Mucosa of stomach (tissue), 1 donor: ENCODE measurements at regions not wholly inside any gene's neighbourhood (a gene's known extent, or its start where the extent isn't known, plus 50 kb on each side); places are given as distances from the start of the nearest gene placed in this dataset.
"Not testable (repeated sequence)": the region's sequence is repeated elsewhere in the genome, so short reads cannot be mapped to it uniquely, and the experiment has no call there.

Experiments
- H3K27me3 ChIP-seq: one replicate; pipeline ENCODE4 v1.7.0; 2013; ENCODE audit warnings: mild to moderate bottlenecking, low read length; ENCODE audit not compliant: control insufficient read depth, insufficient read depth
- H3K36me3 ChIP-seq: one replicate; pipeline ENCODE4 v1.7.0; 2013; ENCODE audit warnings: low read length; ENCODE audit not compliant: control insufficient read depth, insufficient read depth
- H3K4me1 ChIP-seq: one replicate; pipeline ENCODE4 v1.7.0; 2013; ENCODE audit warnings: mild to moderate bottlenecking, low read length; ENCODE audit not compliant: control insufficient read depth, insufficient read depth
- H3K4me3 ChIP-seq: one replicate; pipeline ENCODE4 v1.7.0; 2013; ENCODE audit warnings: low read length
- H3K9ac ChIP-seq: one replicate; pipeline ENCODE4 v1.7.0; 2013; ENCODE audit warnings: mild to moderate bottlenecking, low read length, moderate library complexity
- H3K9me3 ChIP-seq: one replicate; pipeline ENCODE4 v1.7.0; 2013; ENCODE audit warnings: mild to moderate bottlenecking, low read length, moderate library complexity; ENCODE audit not compliant: control insufficient read depth
- donor health status: Pancreatic carcinoma.

DNA sequence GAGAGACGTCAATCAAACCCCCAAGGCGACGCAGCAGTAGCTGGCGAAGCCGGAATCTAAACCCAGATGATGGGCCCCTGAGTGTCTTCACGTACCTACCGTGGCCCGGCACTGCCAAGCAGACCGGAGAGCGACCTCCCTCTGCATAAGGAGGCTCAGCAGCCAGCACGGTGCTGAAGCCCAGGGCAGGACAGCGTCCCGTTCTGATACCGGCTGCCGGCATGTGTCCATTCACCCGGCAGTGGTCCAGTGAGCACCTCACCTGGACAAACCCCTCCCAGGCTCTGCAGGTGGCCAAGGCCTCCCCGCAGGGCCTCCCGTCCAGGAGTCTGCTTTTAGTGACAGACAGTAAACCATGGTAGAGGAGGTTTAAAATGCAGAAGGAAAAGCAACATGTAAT is 142.0 kb downstream of the BRD1 start:
- no peak overlapping the region for H3K9ac ChIP-seq
- no peaks in the 10 kb centered on the region for H3K36me3 ChIP-seq
- no peak overlapping the region for H3K4me3 ChIP-seq
- no peaks in the 10 kb centered on the region for H3K27me3 ChIP-seq
- no peaks in the 10 kb centered on the region for H3K9me3 ChIP-seq
- H3K4me1 ChIP-seq, result no peaks in the 10 kb centered on the region

DNA sequence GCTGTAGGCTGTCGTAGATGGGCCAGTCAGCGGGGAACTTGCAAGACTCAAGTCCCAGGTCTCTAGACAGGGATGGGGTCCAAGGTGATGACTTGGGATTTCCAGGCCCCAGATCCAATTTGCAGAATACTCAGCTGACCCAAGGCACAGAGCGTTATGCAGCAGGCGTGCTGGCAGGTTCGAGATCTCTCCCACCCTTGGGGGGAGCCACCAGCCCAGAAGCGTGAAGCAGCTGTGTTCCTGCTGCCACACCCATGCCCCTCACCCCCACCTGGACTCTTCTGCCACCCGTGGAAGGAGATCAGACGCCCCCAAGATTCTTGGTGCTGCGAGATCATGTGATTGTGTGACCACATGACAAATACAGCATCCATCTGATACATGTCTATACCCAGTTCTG is 142.6 kb downstream of the BRD1 start:
- Histone ChIP-seq H3K4me1 (no peaks in the 10 kb centered on the region), H3K9me3 (no peaks in the 10 kb centered on the region), H3K27me3 (no peaks in the 10 kb centered on the region), H3K4me3 (no peak overlapping the region), H3K36me3 (no peaks in the 10 kb centered on the region), H3K9ac (no peak overlapping the region)

DNA sequence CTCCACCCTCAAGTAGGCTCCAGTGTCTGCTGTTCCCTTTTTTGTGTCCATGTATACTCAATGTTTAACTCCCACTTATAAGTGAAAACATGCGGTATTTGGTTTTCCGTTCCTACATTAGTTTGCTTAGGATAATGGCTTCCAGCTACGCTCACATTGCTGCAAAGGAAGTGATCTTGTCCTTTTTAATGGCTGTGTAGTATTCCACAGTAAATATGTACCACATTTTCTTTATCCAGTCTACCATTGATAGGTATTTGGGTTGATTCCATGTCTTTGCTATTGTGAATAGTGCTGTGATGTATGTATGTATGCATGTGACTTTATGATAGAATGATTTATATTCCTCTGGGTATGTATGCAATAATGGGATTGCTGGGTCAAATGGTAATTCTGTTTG is 144.6 kb downstream of the BRD1 start:
- Histone ChIP-seq H3K36me3 (no peaks in the 10 kb centered on the region), H3K4me3 (no peak overlapping the region), H3K27me3 (peaks cover 8% of the 10 kb centered on the region), H3K9ac (no peak overlapping the region), H3K4me1 (no peaks in the 10 kb centered on the region), H3K9me3 (no peaks in the 10 kb centered on the region)

DNA sequence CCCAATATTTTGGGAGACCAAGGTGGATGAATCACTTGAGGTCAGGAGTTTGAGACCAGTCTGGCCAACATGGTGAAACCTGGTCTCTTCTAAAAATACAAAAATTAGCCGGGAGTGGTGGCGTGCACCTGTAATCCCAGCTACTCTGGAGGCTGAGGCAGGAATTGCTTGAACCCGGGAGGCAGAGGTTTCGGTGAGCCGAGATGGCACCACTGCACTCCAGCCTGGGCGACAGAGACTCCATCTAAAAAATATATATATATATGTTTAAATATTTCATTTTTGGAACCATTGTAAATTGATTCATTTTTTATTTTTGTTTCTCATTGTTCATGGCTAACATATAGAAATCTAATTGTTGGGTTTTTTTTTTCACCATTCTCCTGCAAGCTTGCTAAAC is 146.9 kb downstream of the BRD1 start:
- H3K36me3 ChIP-seq, H3K9ac ChIP-seq, H3K9me3 ChIP-seq, H3K4me1 ChIP-seq, H3K4me3 ChIP-seq: not testable (repeated sequence)
- peaks cover 18% of the 10 kb centered on the region for H3K27me3 ChIP-seq

DNA sequence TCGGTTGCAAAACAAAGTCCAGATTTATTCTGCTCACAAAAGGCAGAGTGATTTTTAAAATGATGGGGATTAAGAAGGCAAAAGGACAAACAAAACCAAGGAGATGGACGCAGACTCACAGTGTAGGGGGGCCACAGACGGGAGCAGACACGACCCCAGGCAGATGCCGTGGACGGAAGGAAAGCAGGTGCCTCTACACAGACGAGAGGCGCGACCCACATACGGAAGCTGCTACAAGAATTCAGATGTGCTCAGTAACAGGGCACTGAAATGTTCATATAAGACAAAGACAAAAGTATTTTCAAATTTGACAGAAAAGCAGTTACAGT is 148.9 kb downstream of the BRD1 start:
- no peaks in the 10 kb centered on the region for H3K9me3 ChIP-seq
- no peaks in the 10 kb centered on the region for H3K4me1 ChIP-seq
- no peak overlapping the region for H3K9ac ChIP-seq
- H3K27me3 ChIP-seq, result peaks cover 21% of the 10 kb centered on the region
- no peaks in the 10 kb centered on the region for H3K36me3 ChIP-seq
- H3K4me3 ChIP-seq, result no peak overlapping the region

DNA sequence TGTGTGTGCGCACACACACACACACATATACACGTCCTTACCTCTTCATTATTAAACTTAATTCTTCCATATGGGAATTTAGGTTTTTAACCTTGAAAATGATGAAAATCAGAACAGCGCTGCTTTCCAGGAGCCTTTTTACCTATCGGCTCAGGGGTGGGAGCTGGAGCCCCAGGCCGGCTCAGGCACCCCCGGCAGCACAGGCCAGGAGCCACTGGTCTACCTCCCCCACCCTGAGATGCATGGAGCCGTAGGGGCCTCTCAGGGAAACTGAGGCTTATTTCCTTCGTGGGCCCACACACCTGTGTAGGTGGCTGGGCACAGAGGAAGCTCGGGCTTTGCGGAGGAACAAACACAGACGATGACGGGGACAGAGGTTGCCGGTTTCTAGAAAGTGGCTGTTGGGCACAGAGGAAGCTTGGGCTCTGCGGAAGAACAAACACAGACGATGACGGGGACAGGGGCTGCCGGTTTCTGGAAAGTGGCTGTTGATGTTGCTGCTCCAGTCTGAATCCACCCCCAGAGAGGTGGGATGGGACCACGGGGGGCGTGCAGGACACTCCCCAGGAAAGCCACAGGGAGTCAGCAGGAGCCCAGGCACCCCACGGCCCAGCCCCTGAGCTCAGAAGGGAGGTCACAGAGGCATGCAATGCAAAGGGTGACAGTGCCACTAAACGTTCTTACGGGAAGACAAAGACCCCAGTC is 149.4 kb downstream of the BRD1 start:
- H3K4me1 ChIP-seq, result no peaks in the 10 kb centered on the region
- H3K9me3 ChIP-seq, result no peaks in the 10 kb centered on the region
- H3K9ac ChIP-seq, result no peak overlapping the region
- peaks cover 21% of the 10 kb centered on the region for H3K27me3 ChIP-seq
- H3K4me3 ChIP-seq, result no peak overlapping the region
- H3K36me3 ChIP-seq, result no peaks in the 10 kb centered on the region

DNA sequence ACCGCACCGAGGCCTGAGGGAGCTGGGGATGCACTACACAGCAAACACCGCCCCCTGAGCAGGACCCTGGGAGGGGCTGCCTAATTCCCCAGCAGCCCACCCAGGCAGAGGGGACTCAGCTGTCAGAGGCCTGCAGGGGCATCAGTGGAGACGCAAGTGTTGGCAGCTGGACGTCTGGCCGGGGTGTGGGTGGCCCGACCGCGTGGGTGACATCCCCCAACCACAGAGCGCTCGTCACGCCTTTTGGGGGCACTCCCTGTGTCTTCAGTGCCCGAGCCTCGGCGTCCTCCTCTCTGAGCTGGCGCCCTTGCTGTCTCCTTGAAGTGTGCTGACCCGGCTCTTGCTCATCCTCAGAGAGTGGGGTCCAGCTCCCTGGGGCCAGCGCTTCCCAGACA is 150.2 kb downstream of the BRD1 start:
- Histone ChIP-seq H3K4me1 (no peaks in the 10 kb centered on the region), H3K27me3 (peaks cover 25% of the 10 kb centered on the region), H3K9me3 (no peaks in the 10 kb centered on the region), H3K36me3 (no peaks in the 10 kb centered on the region), H3K4me3 (no peak overlapping the region), H3K9ac (no peak overlapping the region)

DNA sequence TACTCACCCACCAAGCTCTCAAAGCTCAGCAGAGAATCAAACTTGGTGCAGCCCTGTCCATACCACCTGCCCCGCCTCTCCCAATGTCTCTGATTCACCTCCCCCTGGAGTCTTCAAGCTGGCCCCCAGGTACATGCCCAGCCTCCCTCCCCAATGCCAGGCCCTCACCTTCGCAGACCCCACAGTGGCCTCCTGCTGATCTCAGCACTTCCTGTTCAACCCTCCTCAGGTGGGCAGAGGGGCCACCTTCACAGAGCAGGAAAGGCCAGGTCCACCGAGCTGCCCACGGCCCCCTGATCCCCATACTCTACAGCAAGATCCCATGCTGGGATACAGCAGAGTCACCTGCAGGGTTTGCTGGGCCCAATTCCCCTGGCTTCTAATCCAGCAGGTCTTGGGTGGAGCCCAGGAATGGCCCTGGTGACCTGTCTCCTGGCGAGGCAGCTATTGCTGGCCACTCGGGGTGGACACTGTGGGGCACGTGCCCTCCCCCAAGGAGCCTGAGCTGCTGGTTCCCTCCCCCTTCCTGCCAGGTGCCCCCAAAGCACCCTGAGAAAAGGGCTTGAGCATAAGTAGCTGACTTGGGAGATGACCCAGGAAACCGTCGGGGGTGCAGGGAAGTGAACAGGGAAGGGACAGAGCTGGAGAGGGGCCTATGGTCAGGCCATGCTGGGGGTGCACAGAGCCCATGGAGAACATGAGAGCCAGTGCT is 150.7 kb downstream of the BRD1 start:
- Histone ChIP-seq H3K4me3 (no peak overlapping the region), H3K9me3 (no peaks in the 10 kb centered on the region), H3K9ac (no peak overlapping the region), H3K27me3 (peaks cover 28% of the 10 kb centered on the region), H3K36me3 (no peaks in the 10 kb centered on the region), H3K4me1 (no peaks in the 10 kb centered on the region)

DNA sequence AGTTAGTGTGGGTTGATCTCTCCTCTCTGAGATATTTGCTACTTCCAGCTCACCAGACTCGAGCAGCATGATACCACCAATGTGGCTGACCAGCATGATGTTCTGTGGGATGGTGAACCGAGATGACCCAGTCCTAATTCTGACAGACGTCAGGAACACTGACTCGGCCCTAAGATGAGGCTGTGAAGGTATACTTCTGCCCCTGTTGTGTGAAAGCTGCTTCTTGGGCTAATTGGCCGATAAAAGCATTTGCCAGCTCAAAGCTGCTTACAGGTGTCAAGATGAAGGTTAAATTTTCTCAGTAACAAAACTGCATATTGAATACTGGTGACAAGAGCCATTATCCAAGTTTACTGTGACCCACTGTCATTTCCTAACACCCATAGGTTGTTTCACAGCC is 151.4 kb downstream of the BRD1 start:
- H3K4me1 ChIP-seq, result no peaks in the 10 kb centered on the region
- no peak overlapping the region for H3K9ac ChIP-seq
- no peaks in the 10 kb centered on the region for H3K9me3 ChIP-seq
- H3K36me3 ChIP-seq, result no peaks in the 10 kb centered on the region
- peaks cover 35% of the 10 kb centered on the region for H3K27me3 ChIP-seq
- no peak overlapping the region for H3K4me3 ChIP-seq

DNA sequence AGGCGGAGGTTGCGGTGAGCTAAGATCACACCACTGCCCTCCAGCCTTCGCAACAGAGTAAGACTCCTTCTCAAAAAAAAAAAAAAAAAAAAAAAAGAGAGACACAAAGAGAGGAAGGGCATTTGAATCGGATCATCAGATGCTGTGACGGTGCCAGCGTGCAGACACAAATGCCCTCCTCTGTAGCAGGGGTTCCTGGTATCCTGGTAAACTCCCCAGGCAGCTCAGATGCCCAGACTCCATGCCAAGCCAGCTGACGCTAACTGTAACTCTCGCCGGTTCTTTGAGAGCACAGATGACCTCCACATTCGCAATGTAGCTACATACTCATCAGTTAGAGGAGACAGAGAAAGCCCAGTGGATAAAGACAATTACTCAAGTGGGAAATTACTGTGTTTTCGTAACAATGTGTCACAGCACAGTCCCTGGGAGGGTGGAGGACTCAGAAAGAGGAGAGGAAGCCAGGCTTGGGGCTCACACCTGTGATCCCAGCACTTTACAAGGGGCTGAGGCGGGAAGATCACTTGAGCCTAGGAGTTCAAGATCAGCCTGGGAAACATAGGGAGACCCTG is 153.1 kb downstream of the BRD1 start:
- no peaks in the 10 kb centered on the region for H3K36me3 ChIP-seq
- no peak overlapping the region for H3K4me3 ChIP-seq
- H3K9ac ChIP-seq, result no peak overlapping the region
- peaks cover 45% of the 10 kb centered on the region for H3K27me3 ChIP-seq
- no peaks in the 10 kb centered on the region for H3K9me3 ChIP-seq
- no peaks in the 10 kb centered on the region for H3K4me1 ChIP-seq

DNA sequence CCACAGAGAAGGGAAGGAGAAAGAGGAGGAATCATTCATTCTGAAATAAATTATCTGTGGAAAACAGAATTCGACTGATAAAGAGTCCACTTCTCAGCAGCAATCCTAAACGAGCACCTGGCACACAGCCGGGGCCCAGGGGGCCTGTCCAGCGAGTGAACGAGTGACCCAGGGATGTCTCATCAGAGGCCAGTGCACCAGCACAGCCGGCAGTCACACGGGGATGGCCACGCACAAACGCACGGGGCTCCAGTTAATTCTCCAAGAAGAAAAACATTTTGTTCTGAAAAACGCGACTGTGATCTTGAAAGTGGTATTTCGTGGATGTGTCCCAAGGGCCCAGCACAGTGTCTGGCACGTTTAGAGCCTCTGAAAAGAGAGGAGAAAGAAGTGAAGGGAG is 154.6 kb downstream of the BRD1 start:
- no peak overlapping the region for H3K4me3 ChIP-seq
- H3K27me3 ChIP-seq, result peaks cover 41% of the 10 kb centered on the region
- H3K9ac ChIP-seq, result no peak overlapping the region
- H3K9me3 ChIP-seq, result no peaks in the 10 kb centered on the region
- no peaks in the 10 kb centered on the region for H3K36me3 ChIP-seq
- no peaks in the 10 kb centered on the region for H3K4me1 ChIP-seq

DNA sequence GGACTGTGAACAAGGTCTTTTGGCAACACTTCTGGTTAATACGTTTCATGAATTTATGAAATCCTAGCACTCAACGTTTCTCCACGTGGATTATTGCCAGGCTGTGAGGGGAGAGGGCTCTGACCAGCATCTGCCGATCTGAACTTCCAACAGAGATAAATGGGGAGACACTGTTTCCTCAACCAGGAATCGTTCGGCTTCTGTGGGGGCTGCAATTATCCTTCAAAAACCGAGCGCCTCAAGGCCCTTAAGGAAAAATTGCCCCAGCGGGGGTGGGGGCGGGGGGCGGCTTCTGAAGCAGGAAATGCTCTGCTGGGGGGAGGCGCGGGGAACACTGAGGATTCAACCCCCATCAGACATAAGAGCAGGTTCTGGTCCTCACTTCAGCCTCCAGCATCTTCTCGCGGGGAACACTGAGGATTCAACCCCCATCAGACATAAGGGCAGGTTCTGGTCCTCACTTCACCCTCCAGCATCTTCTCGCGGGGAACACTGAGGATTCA is 155.6 kb downstream of the BRD1 start:
- no peak overlapping the region for H3K9ac ChIP-seq
- H3K4me1 ChIP-seq, result no peaks in the 10 kb centered on the region
- no peaks in the 10 kb centered on the region for H3K9me3 ChIP-seq
- no peak overlapping the region for H3K4me3 ChIP-seq
- peaks cover 35% of the 10 kb centered on the region for H3K27me3 ChIP-seq
- no peaks in the 10 kb centered on the region for H3K36me3 ChIP-seq
